Kidney (tissue), 13 donors: ENCODE measurements at regions not wholly inside any gene's neighbourhood (a gene's known extent, or its start where the extent isn't known, plus 50 kb on each side); places are given as distances from the start of the nearest gene placed in this dataset.

Experiments
- DNase-seq, 5 donors: peaks; one replicate each; pipeline ENCODE4 v3.0.0-alpha.2; 2013 to 2020
- FAIRE-seq: peaks from 2 replicates; lab custom pipeline; 2012; peaks lifted over from hg19 to GRCh38; lab: Jason Lieb, UNC
- H3K27ac ChIP-seq, 2 donors: one replicate each; pipeline ENCODE4 v1.7.0; 2013; ENCODE audit warnings: low read depth in 2 of 2, low read length in 2 of 2, inconsistent platforms in 1 of 2
- H3K27me3 ChIP-seq: one replicate; pipeline ENCODE4 v1.7.1; 2013; ENCODE audit warnings: low read length, inconsistent platforms; ENCODE audit not compliant: control insufficient read depth, insufficient read depth
- H3K36me3 ChIP-seq, 3 donors: one replicate each; pipeline versions ENCODE4 v1.7.0 to v1.7.1; 2013; ENCODE audit warnings: low read length in 3 of 3, control low read depth in 1 of 3, inconsistent platforms in 1 of 3; ENCODE audit not compliant: insufficient read depth in 3 of 3, control insufficient read depth in 2 of 3
- H3K4me1 ChIP-seq, 3 donors: one replicate each; pipeline versions ENCODE4 v1.7.0 to v1.7.1; 2013; ENCODE audit warnings: low read length in 3 of 3, inconsistent platforms in 1 of 3, low read depth in 1 of 3; ENCODE audit not compliant: control insufficient read depth in 2 of 3, insufficient read depth in 2 of 3
- H3K4me3 ChIP-seq, 3 donors: one replicate each; pipeline versions ENCODE4 v1.7.0 to v1.8.1; 2013; ENCODE audit warnings: low read length in 3 of 3, control low read depth in 1 of 3, inconsistent platforms in 1 of 3
- H3K9ac ChIP-seq, 3 donors: one replicate each; pipeline versions ENCODE4 v1.7.0 to v1.7.1; 2013; ENCODE audit warnings: low read length in 3 of 3, control low read depth in 1 of 3, inconsistent platforms in 1 of 3
- H3K9me3 ChIP-seq, 3 donors: one replicate each; pipeline versions ENCODE4 v1.7.0 to v1.7.1; 2013; ENCODE audit warnings: low read length in 3 of 3, control low read depth in 1 of 3, inconsistent platforms in 1 of 3; ENCODE audit not compliant: control insufficient read depth in 2 of 3, insufficient read depth in 1 of 3
- CTCF ChIP-seq: IDR thresholded peaks from 3 replicates; pipeline ENCODE4 v1.5.1; 2012; ENCODE audit warnings: mild to moderate bottlenecking, moderate library complexity, borderline replicate concordance; ENCODE audit not compliant: insufficient read depth; ENCODE audit errors: extremely low read depth
- intact Hi-C: fragments of 100-400 bp; cut with DNase I; formaldehyde crosslinking; loops from one replicate; pipeline ENCODE4 v1.11.1; 2022
- donor health status: control.
- donor health status: control.
- donor health status: control.
- donor health status: control.
- donor health status: control.
- donor health status: DM: yes; HTN: yes; CAD: no.
- donor health status: Normal renal cell carcinoma (clear cell type).

GRCh38 chr6:97866616-97867015, 583.6 kb upstream of the MMS22L start:
- Histone ChIP-seq H3K36me3 (no peaks in the 10 kb centered on the region), H3K27me3 (no peaks in the 10 kb centered on the region), H3K27ac (no peak overlapping the region), H3K9ac (no peak overlapping the region), H3K4me1 (no peaks in the 10 kb centered on the region), H3K4me3 (no peak overlapping the region), H3K9me3 (no peaks in the 10 kb centered on the region)
- no peak for TF ChIP-seq CTCF
- DNase-seq (no peak), FAIRE-seq (no peak)
- intact Hi-C loops, result no loop called here

- DNase-seq (no peak), FAIRE-seq (no peak)
- Histone ChIP-seq H3K27me3 (no peaks in the 10 kb centered on the region), H3K36me3 (no peaks in the 10 kb centered on the region), H3K4me1 (no peaks in the 10 kb centered on the region), H3K4me3 (no peak overlapping the region), H3K9me3 (no peaks in the 10 kb centered on the region), H3K9ac (no peak overlapping the region), H3K27ac (no peak overlapping the region)
- intact Hi-C loops, result no loop called here
- no peak for TF ChIP-seq CTCF
These were observed 584.2 kb upstream of the MMS22L start for GRCh38 chr6:97867177-97867576.

GRCh38 chr6:97870273-97870672, 587.3 kb upstream of the MMS22L start:
- no peak overlapping the region for H3K4me3 ChIP-seq
- H3K27me3 ChIP-seq, result no peaks in the 10 kb centered on the region
- FAIRE-seq (no peak), DNase-seq (no peak)
- no peaks in the 10 kb centered on the region for H3K4me1 ChIP-seq
- H3K9ac ChIP-seq, result no peak overlapping the region
- TF ChIP-seq CTCF, result no peak
- no peak overlapping the region for H3K27ac ChIP-seq
- no peaks in the 10 kb centered on the region for H3K9me3 ChIP-seq
- H3K36me3 ChIP-seq, result no peaks in the 10 kb centered on the region
- intact Hi-C loops, result no loop called here

GRCh38 chr6:97876711-97877110, 593.7 kb upstream of the MMS22L start:
- Histone ChIP-seq H3K4me3 (no peak overlapping the region), H3K27ac (no peak overlapping the region), H3K27me3 (no peaks in the 10 kb centered on the region), H3K9me3 (no peaks in the 10 kb centered on the region), H3K9ac (no peak overlapping the region), H3K4me1 (no peaks in the 10 kb centered on the region), H3K36me3 (no peaks in the 10 kb centered on the region)
- TF ChIP-seq CTCF, result no peak
- FAIRE-seq, result no peak
- DNase-seq, result no peak
- intact Hi-C loops, result no loop called here
